GM06990 (cell line): ENCODE measurements at regions not wholly inside any gene's neighbourhood (a gene's known extent, or its start where the extent isn't known, plus 50 kb on each side); places are given as distances from the start of the nearest gene placed in this dataset.

Source experiments
- DNase-seq: peaks from one replicate; pipeline ENCODE4 v3.0.0-alpha.2; 2011; ENCODE audit not compliant: insufficient read length; ENCODE audit errors: extremely low read depth
- H3K27me3 ChIP-seq: replicated peaks from 2 replicates; pipeline ENCODE4 v1.6.0; 2011; ENCODE audit warnings: low read length; ENCODE audit not compliant: control insufficient read depth, insufficient read depth
- H3K36me3 ChIP-seq: 2 replicates; pipeline ENCODE4 v1.5.1; 2011; ENCODE audit warnings: low read length; ENCODE audit not compliant: control insufficient read depth, insufficient read depth
- H3K4me3 ChIP-seq: replicated peaks from 2 replicates; pipeline ENCODE4 v1.5.1; 2011; ENCODE audit warnings: low read depth, mild to moderate bottlenecking, control low read depth, low read length
- TF ChIP-seq, protein P1 (sequence below): IDR thresholded peaks from 2 replicates; pipeline ENCODE4 v1.5.1; 2011; ENCODE audit warnings: low read length, control low read depth, mild to moderate bottlenecking, inconsistent platforms; ENCODE audit not compliant: insufficient read depth, poor library complexity, severe bottlenecking

DNA sequence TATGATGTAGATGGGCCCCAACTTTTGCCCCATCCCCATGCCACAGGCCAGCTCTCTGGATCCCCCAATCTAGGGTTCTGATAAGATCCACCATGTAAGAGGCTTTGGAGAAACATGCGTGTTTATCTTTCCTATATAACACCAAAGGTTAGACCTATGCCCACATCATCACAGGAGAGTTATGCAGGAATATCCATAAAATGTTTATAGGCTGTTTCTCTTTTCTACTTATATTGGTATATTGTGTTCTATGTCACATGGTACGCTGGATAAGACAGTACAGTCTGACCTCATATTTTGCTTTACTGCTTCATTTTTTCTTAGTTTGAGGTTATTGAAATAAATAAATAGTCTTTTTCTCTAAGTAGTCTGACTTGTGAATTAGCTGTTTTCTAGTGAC lies 1013.9 kb upstream of the GYPC start:
- no peaks in the 10 kb centered on the region for H3K36me3 ChIP-seq
- TF ChIP-seq, protein P1, sequence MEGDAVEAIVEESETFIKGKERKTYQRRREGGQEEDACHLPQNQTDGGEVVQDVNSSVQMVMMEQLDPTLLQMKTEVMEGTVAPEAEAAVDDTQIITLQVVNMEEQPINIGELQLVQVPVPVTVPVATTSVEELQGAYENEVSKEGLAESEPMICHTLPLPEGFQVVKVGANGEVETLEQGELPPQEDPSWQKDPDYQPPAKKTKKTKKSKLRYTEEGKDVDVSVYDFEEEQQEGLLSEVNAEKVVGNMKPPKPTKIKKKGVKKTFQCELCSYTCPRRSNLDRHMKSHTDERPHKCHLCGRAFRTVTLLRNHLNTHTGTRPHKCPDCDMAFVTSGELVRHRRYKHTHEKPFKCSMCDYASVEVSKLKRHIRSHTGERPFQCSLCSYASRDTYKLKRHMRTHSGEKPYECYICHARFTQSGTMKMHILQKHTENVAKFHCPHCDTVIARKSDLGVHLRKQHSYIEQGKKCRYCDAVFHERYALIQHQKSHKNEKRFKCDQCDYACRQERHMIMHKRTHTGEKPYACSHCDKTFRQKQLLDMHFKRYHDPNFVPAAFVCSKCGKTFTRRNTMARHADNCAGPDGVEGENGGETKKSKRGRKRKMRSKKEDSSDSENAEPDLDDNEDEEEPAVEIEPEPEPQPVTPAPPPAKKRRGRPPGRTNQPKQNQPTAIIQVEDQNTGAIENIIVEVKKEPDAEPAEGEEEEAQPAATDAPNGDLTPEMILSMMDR: no peak
- DNase-seq: no peak
- no peak overlapping the region for H3K4me3 ChIP-seq
- no peaks in the 10 kb centered on the region for H3K27me3 ChIP-seq

DNA sequence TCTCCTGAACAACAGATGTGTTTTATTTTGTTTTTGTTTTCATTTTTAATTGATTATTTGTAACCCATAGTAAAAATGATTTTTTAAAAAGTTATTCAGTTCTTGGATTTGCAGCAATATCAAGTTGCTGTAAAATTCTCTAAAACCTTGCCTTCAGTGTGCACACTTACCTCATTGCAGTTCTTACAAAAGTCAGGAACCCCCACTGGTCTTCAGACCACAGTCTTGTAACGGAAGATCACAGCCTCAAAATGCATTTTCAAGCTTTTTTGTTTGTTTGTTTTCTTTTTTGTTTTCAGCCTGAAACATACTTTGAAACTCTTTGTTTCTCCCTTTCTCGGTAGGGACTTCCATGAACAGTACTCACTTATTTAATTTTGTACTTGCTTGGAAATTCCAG lies 1012.8 kb upstream of the GYPC start:
- Histone ChIP-seq H3K4me3 (peak overlapping the region; percentile 25; the same call in 1 of the 2 replicates), H3K36me3 (no peaks in the 10 kb centered on the region), H3K27me3 (no peaks in the 10 kb centered on the region)

DNA sequence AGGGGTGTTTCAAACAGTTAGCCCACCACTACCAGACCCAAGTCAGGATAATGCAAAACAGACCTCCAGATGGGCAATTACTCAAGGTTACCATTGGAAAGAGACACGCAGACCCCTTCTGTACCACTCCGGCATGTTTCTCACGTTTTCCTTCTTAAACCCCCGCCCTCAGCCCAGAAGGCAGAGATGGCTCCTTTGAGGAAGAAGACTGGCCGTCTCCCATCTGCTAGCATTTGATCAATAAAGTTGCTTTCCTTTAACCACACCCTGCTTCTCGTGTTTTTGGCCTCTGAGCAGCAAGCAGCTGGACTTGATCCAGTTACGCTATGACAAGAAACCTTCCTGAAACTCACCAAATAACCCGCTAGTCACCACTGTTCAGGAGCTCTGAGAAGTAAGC lies 1012.4 kb upstream of the GYPC start:
- TF ChIP-seq, protein P1: no peak
- H3K36me3 ChIP-seq: no peaks in the 10 kb centered on the region
- peak; percentile 20 for DNase-seq

More for the DNA sequence above, 1012.8 kb upstream of the GYPC start:
- TF ChIP-seq, protein P1: no peak
- peak; percentile 11 for DNase-seq

DNA sequence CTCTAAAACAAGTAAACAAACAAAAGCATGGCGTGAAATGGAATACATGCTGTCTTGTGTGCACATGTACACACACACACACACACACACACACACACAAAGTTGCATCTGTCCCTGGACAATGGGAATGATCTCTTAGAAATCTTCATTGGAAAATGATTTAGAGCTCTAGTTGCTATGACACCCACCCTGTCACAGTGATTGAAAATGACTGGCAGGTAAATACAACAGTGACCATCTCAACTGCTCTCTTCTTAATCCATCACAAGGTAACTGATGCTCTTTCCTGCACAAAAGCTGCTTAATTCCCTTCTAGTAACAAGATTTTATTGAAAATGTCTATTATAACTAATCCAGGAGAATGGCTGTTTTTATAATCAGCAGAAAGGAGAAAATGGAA lies 1011.7 kb upstream of the GYPC start:
- no peak for DNase-seq
- Histone ChIP-seq H3K27me3 (no peaks in the 10 kb centered on the region), H3K36me3 (no peaks in the 10 kb centered on the region), H3K4me3 (no peak overlapping the region)
- TF ChIP-seq, protein P1: no peak

More for the DNA sequence above, 1012.4 kb upstream of the GYPC start:
- Histone ChIP-seq H3K27me3 (no peaks in the 10 kb centered on the region), H3K4me3 (peak overlapping the region; percentile 25; the same call in 1 of the 2 replicates)

DNA sequence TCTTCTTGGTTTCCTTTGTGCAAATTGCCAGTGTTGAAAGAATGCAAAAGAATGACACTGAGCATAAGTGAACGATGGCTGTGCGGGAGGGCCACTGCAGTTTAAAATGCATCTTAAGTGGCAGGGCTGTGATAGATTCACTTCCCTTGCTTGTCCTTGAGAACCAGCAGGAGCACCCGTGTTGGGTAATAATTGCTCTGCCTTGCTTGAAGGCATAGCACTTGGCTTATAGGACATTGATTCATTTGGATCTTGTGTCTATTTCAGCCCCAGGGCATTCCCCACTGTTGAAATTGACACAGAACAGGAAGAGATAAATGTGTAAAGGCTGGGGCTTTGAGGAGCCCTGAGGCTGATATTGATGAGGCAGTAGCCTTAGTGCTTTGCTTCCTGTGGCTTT lies 1003.7 kb upstream of the GYPC start:
- no peaks in the 10 kb centered on the region for H3K27me3 ChIP-seq
- no peak for DNase-seq
- no peak overlapping the region for H3K4me3 ChIP-seq
- no peaks in the 10 kb centered on the region for H3K36me3 ChIP-seq
- TF ChIP-seq, protein P1: no peak

DNA sequence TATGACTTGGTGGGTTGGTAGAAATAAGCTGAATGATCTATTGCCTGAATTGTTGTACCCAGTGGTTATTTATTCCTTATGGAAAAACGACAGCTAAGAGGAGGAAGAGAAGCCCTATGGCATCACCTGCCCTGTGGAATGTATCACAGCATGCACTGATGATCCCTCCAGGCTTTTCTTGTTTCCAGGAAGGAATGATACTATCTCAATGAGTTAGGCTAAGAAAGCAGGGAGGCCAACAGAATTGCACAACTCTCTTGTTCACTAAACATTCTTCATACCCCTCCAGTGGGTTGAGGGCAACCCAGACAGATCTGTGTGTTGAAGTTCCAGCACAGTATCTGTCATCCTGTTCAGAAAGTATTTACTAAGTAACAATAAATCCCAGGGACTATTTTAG lies 1001.7 kb upstream of the GYPC start:
- no peaks in the 10 kb centered on the region for H3K36me3 ChIP-seq
- H3K4me3 ChIP-seq: no peak overlapping the region
- TF ChIP-seq, protein P1: no peak
- no peak for DNase-seq
- no peaks in the 10 kb centered on the region for H3K27me3 ChIP-seq
